A673 (cell line): ENCODE measurements at regions not wholly inside any gene's neighbourhood (a gene's known extent, or its start where the extent isn't known, plus 50 kb on each side); places are given as distances from the start of the nearest gene placed in this dataset.

Experiments used
- EZH2 ChIP-seq: fragments of 200-600 bp; sonication (generic); IDR thresholded peaks from 2 replicates; pipeline ENCODE4 v1.6.1; 2017; ENCODE audit warnings: borderline replicate concordance, low read depth, mild to moderate bottlenecking, mixed read lengths, antibody characterized with exemption, low read length; ENCODE audit not compliant: poor library complexity, severe bottlenecking
- TF ChIP-seq, protein P1 (sequence below): fragments of 300-800, 200-600 bp; sonication (generic); conservative IDR thresholded peaks from 2 replicates; pipeline ENCODE4 v1.5.1; 2017; ENCODE audit warnings: low read depth, mild to moderate bottlenecking, antibody characterized with exemption, low read length, moderate library complexity, mixed read lengths

DNA sequence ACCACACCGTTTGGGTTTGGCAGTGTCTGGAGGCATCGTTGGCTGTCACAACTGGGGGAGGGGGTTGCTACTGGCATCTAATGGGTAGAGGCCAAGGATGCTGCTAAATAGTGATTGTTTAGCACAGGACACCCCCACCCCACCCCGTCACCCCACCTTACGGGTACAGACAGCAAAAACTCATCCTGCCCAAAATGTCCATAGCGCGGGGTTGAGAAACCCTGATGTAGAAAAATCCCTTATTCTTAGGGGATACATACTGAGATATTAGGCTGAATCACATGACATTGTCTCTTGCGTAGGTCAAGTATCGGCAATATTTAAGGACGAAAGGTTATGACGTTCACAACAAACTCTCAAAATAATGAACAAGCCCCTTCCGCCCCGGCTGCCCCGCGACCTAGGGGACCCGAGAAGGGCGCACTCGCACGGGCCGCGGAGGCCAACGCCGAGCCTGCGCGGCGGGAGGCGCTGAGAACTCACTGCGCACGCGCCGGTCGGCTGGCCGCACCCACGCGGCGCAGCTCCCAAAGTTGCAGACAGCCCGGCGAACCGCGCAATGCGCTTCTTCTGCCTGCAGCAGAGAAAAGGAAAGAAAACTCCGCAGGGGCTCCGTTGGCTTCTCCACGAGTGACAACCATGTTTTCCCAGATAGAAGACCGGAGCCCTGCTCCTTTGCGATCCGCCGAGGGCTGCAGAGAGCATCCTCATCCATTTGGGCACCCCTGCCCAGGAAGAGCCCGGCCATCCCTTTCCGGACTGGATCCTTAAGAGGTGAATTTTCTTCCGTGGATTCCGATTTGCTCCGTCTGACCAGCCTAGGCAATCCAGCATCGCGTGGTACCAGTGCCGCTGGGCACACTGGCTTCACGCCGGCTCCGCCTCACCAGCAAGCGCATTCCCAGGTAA is 136.8 kb upstream of the CCDC54 start:
- TF ChIP-seq, protein P1, sequence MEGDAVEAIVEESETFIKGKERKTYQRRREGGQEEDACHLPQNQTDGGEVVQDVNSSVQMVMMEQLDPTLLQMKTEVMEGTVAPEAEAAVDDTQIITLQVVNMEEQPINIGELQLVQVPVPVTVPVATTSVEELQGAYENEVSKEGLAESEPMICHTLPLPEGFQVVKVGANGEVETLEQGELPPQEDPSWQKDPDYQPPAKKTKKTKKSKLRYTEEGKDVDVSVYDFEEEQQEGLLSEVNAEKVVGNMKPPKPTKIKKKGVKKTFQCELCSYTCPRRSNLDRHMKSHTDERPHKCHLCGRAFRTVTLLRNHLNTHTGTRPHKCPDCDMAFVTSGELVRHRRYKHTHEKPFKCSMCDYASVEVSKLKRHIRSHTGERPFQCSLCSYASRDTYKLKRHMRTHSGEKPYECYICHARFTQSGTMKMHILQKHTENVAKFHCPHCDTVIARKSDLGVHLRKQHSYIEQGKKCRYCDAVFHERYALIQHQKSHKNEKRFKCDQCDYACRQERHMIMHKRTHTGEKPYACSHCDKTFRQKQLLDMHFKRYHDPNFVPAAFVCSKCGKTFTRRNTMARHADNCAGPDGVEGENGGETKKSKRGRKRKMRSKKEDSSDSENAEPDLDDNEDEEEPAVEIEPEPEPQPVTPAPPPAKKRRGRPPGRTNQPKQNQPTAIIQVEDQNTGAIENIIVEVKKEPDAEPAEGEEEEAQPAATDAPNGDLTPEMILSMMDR, result no peak
- no peak for TF ChIP-seq EZH2
